Activated CD4-positive, alpha-beta T cell treated with anti-CD3 and anti-CD28 coated beads, Interleukin-2, amount 50 U/mL, for 24 hours (primary cell): ENCODE measurements at regions not wholly inside any gene's neighbourhood (a gene's known extent, or its start where the extent isn't known, plus 50 kb on each side); places are given as distances from the start of the nearest gene placed in this dataset.
"Not testable (repeated sequence)": the region's sequence is repeated elsewhere in the genome, so short reads cannot be mapped to it uniquely, and the experiment has no call there.

ENCODE experiments used
- DNase-seq, 2 donors: peaks; one replicate each; pipeline ENCODE4 v3.0.0-alpha.2; 2020; ENCODE audit warnings: low read depth in 1 of 2, low spot score in 1 of 2

DNA sequence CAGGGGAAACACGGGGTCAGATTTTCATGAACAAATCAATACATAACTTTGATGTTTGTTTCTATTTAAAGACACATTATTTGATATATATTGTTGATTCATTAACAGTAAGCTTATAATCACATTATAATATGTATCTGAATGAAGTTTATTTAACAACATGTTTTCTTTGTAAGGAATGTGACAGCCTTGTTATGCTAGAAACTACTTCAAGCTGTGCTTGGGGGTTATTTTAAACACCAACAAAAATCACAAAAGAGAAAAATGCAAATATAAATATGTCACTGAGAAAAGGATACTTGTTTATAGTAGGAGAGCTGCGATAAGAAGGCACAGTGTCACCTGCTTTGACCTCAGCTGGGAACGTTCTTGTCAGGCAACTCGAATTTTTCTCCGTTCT, 354.6 kb upstream of the AGA start:
- DNase-seq, result no peak

DNA sequence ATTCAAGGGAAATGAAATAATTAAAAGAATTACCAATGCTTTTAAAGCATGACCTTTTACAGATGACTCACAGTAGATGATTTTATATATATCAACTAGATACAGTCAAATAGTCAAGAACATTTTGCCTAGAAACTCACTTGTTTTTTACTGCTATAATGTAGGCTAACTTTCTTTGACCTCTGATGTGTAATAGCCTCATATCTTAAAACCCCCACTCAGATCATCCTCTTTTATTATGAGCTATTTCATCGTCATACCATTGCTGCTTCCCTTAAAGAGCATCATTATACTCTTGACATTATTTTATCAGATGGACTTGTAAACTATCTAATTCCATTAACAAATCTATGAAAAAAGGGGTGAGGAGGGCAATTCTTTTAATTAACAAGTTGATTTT, 355.9 kb upstream of the AGA start:
- no peak for DNase-seq

DNA sequence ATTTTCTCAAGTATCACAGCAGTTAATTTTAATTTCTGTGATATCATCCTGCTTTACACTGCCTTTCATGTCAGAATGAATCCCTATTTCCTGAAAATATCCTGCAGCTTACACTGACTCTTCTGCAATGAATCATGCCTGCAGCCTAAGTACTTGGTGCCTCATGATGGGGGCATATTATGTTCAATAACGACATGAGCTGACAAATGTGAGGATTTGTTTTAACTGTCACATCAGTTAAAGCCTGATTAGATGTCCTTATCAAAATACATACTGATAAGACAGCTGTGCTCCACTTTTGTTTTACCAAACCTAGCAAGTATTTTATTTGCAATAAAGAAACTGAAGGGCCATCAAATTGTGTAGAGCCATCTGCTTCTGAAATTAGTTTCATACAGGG, 359.9 kb upstream of the AGA start:
- no peak for DNase-seq

DNA sequence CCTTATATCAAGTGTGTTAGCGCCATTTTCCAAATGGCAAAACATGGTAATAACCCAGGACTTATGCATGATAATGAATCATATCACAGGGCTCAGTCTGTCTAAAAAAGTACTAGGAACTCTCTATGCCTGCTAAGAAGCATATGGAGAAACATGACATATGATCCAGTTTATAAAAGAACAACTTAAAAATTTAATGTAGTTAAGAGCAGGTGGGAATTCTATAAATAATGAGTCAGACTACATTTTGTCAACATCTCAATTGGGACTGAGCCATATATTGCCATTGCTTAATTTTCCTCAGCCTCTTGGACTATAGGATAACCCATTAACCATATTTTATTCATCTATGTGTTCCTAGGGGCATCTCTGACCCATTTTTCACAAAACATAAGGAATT, 360.4 kb upstream of the AGA start:
- no peak for DNase-seq

DNA sequence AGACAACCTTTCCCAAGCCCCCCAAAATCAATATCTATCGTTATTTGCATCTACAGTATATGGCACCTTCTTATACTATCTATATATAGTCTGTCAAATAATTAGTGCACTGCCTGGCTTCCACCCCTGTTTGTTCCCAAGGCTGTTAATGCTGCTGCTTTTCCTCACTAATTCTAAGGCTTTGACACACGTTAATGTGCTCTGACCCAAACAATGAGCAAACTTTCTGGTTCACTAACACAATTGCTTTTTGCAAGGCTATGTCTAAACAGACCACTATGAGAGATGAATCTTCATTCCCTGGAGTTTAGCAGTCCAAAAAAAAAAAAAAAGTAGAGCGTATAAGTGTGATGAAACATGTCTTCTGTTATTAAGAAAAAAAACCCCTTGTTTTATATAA, 360.9 kb upstream of the AGA start:
- DNase-seq, result no peak

- no peak for DNase-seq
These were observed 367.6 kb upstream of the AGA start for GRCh38 chr4:177809791-177810190.

DNA sequence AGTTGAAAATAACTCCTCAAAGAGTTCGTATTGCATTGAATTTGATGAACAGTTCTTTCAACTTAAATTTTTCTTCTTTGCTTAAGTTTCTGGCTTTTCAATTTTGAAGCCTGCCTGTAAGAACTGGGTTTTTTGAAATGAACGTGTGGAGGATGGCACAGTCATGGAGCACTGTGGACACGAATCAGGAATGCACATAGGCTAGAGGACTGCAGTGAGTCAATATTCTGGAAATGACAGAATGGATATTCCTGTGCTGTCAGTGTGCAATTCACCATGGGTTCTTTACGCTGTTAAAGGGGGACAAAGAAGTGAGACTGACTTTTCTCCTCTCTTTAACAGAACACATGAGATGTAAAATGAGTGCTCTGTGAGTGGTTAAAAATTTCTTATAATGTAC, 368.0 kb upstream of the AGA start:
- DNase-seq, result no peak

DNA sequence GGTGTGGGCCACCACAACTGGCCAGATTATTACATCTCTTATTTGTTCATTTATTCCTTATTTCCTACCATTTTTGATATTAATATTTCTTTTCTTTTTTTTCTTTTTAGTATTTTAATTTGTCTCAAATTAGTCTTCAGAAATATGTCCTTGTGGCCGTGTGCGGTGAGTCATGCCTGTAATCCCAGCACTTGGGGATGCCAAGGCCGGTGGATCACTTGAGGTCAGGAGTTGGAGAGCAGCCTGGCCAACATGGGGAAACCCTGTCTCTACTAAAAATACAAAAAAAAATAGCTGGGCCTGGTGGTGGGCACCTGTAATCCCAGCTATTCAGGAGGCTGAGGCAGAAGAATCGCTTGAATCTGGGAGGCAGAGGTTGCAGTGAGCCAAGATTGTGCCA, 376.2 kb upstream of the AGA start:
- not testable (repeated sequence) for DNase-seq

- DNase-seq, result no peak
These were observed 384.7 kb upstream of the AGA start for GRCh38 chr4:177826973-177827372.

GRCh38 chr4:177841258-177841657, 399.0 kb upstream of the AGA start:
- DNase-seq, result no peak

- no peak for DNase-seq
These were observed 411.0 kb upstream of the AGA start for GRCh38 chr4:177853229-177853628.

DNA sequence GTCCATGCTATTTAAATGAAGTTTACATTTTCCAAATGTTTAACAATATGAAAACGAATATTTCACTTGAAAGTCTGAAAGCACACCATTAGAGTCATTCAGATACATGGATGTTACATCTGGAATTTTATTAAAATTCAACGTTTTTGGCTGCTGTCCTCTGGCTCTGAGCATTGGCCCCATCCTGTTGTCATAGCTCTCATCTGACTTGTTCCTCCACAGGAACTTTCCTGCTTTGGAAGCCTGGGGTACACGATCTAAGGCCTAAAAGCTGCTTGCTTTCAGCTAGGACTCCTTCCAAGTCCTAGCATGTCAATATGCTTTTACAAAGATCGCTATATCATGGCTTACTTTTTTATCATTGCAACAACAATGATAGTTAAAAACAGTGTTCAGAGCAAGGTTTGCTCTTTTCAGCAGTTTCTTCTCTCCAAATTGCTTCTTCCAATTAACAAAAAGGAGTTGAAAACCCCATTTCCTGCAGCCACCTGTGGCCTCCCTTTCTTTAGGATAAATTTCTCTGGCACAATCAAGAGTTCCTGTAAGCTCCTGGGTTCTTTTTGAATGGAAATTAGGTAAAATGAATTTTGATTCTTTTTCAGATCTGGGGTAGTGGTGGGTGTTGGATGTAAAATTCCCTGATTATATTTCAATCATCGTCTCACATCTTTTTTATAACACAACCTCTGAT, 413.4 kb upstream of the AGA start:
- DNase-seq, result no peak

DNA sequence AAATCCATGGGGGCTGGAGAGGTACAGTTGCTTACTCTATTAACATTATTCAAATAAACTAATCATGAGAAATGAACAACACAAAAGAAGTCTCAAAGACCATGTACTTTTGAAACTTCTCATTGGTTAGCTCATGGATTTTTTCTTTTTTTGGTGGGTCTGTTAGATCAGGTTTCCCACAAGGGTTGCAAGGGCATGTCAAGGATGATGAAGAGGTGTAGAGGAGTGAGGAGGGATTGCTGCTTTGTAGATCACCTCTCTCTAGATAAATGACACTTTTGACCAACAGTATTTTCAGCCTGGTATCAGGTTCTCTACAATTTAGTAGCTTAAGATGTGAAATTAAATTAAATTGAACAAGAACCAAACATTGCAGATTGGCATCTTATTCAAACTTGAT, 417.9 kb upstream of the AGA start:
- no peak for DNase-seq

DNA sequence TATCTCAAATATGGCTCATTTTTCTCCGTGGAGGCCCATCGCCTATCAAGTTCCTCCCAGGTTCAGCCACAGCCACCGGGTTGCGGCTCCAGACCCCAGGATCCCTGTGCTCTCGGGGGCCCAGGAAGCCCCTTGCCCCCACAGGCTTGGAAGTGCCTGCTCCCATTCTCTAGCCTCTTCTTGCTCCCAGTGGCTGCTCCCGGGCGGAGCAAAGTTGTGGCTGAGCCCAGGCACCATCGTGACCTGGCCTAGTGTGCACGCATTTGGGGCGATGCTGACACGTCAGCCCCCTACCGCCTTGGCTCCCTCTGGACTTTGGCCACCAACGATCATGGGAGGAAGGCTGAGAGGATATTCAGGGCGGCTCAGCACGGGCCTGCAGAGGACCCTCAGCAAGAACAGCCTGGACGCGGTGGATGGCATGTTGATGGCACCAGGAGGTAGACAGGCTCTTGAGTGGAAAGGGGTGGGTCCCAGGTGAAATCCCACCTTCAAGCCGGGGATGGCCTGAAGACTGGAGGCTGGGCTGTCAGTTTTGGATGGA, 419.4 kb upstream of the AGA start:
- no peak for DNase-seq

DNA sequence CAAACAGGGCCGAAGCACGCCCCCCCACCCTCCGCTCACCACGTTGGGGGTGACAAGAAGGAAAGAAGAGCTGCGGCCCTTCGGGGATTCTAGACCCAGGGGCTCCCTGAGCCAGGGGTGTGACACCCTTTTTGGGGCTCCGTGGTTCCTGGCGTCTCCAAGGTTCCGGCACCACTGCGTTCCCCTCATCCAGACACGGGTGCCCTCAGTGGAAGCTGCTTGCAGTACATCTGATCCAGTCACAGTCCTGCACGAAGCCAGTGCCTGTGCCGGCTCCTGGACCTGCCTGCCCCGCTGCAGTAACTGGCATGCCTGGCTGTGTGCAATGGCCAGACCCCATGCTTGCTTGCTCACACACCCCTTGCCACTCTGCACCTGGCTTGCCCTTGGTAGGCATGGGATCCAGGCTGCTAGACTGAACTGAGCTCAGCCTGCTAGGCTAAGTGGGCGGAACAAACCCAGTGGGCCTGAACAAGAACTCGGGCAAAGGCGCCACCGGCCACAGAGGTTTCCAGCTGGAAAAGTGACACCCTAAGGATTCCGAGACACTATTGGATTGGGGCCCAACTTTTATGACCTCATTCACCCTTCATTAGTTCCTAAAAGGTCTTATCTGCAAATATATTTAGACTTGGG, 420.4 kb upstream of the AGA start:
- DNase-seq, result no peak

DNA sequence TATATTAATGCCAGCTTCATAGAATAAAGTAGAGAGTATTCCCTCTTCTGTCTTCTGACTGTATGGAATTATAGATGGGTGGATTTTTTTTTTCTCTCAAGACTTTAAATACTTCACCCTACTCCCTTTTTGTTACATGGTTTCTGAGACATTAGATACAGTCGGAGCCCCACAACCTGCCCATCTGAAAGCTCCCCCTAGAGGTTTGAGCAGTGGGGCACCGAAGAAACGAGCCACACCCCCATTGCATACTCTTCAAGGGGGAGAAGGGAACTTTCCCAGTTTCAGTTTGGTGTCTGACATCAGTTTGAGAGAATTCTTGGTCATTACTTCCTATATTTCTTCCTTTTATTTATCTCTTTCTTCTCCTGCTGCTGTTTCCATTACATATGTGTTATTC, 437.6 kb upstream of the AGA start:
- no peak for DNase-seq

DNA sequence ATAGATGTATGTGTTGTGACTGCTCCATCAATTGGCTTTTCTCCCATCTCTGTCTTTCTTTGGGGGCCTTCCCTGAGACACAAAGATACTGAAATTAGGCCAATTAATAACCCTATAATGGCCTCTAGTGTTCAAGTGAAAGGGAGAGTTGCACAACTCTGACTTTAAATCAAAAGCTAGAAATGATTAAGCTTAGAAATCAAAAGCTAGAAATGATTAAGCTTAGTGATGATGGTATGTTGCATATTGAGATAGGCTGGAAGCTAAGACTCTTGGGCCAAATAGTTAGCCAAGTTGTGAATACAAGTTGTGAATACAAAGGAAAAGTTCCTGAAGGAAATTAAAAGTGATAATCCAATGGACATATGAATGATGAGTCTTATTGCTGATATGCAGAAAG, 452.9 kb upstream of the AGA start:
- no peak for DNase-seq

GRCh38 chr4:177901786-177902185, 459.5 kb upstream of the AGA start:
- DNase-seq, result no peak

GRCh38 chr4:177902386-177902785, 460.1 kb upstream of the AGA start:
- no peak for DNase-seq

DNA sequence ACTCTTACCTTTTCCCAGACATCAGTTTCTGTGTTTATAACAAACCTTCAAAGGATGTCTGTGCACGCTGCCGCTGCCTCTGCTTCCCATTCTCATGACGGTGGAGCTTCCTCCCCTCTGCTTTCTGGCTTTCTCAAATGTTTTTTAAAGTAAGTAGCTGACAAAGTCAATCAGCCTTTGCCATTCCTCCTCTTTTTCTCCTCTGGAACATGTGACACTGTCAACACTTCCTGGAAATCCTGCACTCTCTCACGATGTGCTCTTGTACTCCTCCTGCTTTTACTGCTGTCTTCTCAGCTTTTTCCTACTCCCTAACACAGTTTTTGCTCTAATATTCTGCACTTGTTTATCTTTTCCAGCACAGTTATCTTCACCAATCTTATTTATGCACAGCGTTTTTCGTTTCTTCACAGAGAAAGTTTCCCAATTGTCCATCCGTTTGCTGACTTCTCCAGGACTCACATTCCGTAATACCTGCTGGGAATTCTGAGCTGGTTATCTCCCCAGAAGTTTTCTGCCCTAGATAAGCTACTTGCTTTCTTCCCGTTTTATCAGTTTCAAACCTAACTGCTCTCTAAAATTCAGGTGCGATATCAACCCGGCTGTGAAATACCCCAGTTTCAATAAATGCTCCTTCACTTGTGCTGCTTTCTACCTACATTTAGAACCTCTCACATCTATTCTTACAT, 465.6 kb upstream of the AGA start:
- DNase-seq, result no peak

GRCh38 chr4:177921715-177922114, 479.5 kb upstream of the AGA start:
- no peak for DNase-seq

GRCh38 chr4:177923888-177924287, 481.7 kb upstream of the AGA start:
- no peak for DNase-seq
